AG08395 (cell line): ENCODE measurements at regions not wholly inside any gene's neighbourhood (a gene's known extent, or its start where the extent isn't known, plus 50 kb on each side); places are given as distances from the start of the nearest gene placed in this dataset.

Source experiments
- DNase-seq: peaks from one replicate; pipeline ENCODE4 v3.0.0; 2012; ENCODE audit warnings: mixed read lengths, low spot score

- DNase-seq, result no peak
Observed at GRCh38 chr18:61256291-61256690, 76.9 kb upstream of the CDH20 start.

GRCh38 chr18:61261870-61262269, 71.4 kb upstream of the CDH20 start:
- DNase-seq, result no peak

- no peak for DNase-seq
Observed at GRCh38 chr18:61272793-61273192, 60.4 kb upstream of the CDH20 start.

- DNase-seq, result no peak
Observed at GRCh38 chr18:61273533-61273932, 59.7 kb upstream of the CDH20 start.

GRCh38 chr18:61274416-61274960, 58.7 kb upstream of the CDH20 start:
- no peak for DNase-seq

GRCh38 chr18:61277808-61278207, 55.4 kb upstream of the CDH20 start:
- no peak for DNase-seq

GRCh38 chr18:61281431-61281830, 51.8 kb upstream of the CDH20 start:
- DNase-seq, result no peak

GRCh38 chr18:61282926-61283325, 50.3 kb upstream of the CDH20 start:
- no peak for DNase-seq
